RWPE2 (cell line): ENCODE measurements at regions not wholly inside any gene's neighbourhood (a gene's known extent, or its start where the extent isn't known, plus 50 kb on each side); places are given as distances from the start of the nearest gene placed in this dataset.
A peak's percentile ranks its signal among the peaks of the same experiment; 100 is the strongest.
"Not testable (repeated sequence)": the region's sequence is repeated elsewhere in the genome, so short reads cannot be mapped to it uniquely, and the experiment has no call there.

ENCODE experiments used
- ATAC-seq: fragments of 200-7000 bp; cut with Tn5 transposase; 3 replicates; pipeline ENCODE4 v1.9.1; 2021; ENCODE audit warnings: low read depth
- DNase-seq: peaks from one replicate; pipeline ENCODE4 v3.0.0-alpha.2; 2020; ENCODE audit warnings: low spot score
- H3K27ac ChIP-seq: fragments of 450-650 bp; 2 replicates; pipeline ENCODE4 v1.5.1; 2017; ENCODE audit warnings: mild to moderate bottlenecking; ENCODE audit not compliant: poor library complexity, severe bottlenecking
- H3K27me3 ChIP-seq: fragments of 250-450 bp; sonication (Bioruptor Pico); 2 replicates; pipeline ENCODE4 v1.5.1; 2021; ENCODE audit warnings: mild to moderate bottlenecking, moderate library complexity; ENCODE audit not compliant: insufficient read depth, poor library complexity, severe bottlenecking
- H3K36me3 ChIP-seq: fragments of 250-450 bp; sonication (Bioruptor Pico); 2 replicates; pipeline ENCODE4 v1.5.1; 2020; ENCODE audit warnings: low read depth, mild to moderate bottlenecking, moderate library complexity
- H3K4me1 ChIP-seq: fragments of 250-450 bp; sonication (Bioruptor Pico); 2 replicates; pipeline ENCODE4 v1.5.1; 2021; ENCODE audit warnings: mild to moderate bottlenecking, moderate library complexity; ENCODE audit not compliant: insufficient read depth, poor library complexity, severe bottlenecking
- H3K4me3 ChIP-seq: fragments of 250-450 bp; sonication (Bioruptor Pico); 2 replicates; pipeline ENCODE4 v1.5.1; 2021; ENCODE audit warnings: mild to moderate bottlenecking, moderate library complexity; ENCODE audit not compliant: severe bottlenecking
- H3K9me3 ChIP-seq: fragments of 250-450 bp; sonication (Bioruptor Pico); 2 replicates; pipeline ENCODE4 v1.5.1; 2021; ENCODE audit warnings: mild to moderate bottlenecking, moderate library complexity; ENCODE audit not compliant: severe bottlenecking
- TF ChIP-seq, protein P1 (sequence below): fragments of 450-650 bp; IDR thresholded peaks from one replicate; pipeline ENCODE4 v1.5.1; 2017; ENCODE audit warnings: mild to moderate bottlenecking, moderate library complexity; ENCODE audit not compliant: poor library complexity, severe bottlenecking

DNA sequence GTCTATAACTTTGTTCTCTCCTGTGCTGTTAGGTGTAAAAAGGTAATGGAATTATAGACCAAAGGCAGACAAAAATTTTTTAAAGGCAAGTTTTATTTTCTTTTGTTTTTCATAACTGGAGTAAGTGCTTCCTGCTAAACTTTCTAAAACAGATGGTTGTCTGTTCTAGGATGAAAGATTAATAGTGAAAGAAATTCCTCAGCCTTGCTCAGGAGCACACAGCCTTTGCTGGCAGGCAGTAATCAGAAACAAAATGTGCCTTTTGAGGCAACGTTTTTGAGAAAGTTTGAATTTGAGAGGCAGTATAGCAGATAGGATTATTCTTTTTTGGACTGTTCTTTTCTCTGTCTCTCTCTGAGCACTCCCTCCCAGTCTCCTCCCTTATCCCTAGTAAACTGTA, 2749.5 kb downstream of the PCDH9 start:
- H3K27ac ChIP-seq: no peak overlapping the region
- TF ChIP-seq, protein P1, sequence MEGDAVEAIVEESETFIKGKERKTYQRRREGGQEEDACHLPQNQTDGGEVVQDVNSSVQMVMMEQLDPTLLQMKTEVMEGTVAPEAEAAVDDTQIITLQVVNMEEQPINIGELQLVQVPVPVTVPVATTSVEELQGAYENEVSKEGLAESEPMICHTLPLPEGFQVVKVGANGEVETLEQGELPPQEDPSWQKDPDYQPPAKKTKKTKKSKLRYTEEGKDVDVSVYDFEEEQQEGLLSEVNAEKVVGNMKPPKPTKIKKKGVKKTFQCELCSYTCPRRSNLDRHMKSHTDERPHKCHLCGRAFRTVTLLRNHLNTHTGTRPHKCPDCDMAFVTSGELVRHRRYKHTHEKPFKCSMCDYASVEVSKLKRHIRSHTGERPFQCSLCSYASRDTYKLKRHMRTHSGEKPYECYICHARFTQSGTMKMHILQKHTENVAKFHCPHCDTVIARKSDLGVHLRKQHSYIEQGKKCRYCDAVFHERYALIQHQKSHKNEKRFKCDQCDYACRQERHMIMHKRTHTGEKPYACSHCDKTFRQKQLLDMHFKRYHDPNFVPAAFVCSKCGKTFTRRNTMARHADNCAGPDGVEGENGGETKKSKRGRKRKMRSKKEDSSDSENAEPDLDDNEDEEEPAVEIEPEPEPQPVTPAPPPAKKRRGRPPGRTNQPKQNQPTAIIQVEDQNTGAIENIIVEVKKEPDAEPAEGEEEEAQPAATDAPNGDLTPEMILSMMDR: no peak
- no peaks in the 10 kb centered on the region for H3K36me3 ChIP-seq
- H3K27me3 ChIP-seq: no peaks in the 10 kb centered on the region
- DNase-seq (no peak), ATAC-seq (no peak)
- no peak overlapping the region for H3K4me3 ChIP-seq
- no peaks in the 10 kb centered on the region for H3K9me3 ChIP-seq
- no peaks in the 10 kb centered on the region for H3K4me1 ChIP-seq

- TF ChIP-seq, protein P1: no peak
- H3K27me3 ChIP-seq: no peaks in the 10 kb centered on the region
- DNase-seq: no peak
Observed at GRCh38 chr13:64480211-64480610, 2749.9 kb downstream of the PCDH9 start.

DNA sequence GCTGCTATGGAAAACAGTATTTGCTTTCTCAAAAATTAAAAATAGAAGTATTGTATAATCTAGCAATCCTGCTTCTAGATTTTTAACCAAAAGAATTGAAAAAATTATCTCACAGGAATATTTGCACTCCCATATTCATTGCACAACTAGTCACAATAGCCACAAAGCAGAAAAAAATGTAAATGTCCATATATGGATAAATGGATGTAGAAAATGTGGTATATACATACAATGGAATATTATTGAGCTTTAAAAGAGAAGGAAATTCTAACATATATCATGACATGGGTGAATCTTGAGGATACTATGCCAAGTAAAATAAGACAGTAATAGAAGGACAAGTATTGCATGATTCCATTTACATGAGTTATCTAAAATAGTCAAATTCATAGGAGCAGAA, 2753.0 kb downstream of the PCDH9 start:
- ATAC-seq: no peak
- no peak overlapping the region for H3K27ac ChIP-seq
- no peaks in the 10 kb centered on the region for H3K4me1 ChIP-seq
- no peak overlapping the region for H3K4me3 ChIP-seq
- H3K36me3 ChIP-seq: no peaks in the 10 kb centered on the region
- DNase-seq: no peak
- no peaks in the 10 kb centered on the region for H3K27me3 ChIP-seq
- TF ChIP-seq, protein P1: no peak
- H3K9me3 ChIP-seq: no peaks in the 10 kb centered on the region

More at GRCh38 chr13:64480211-64480610, 2749.9 kb downstream of the PCDH9 start:
- Histone ChIP-seq H3K4me1 (no peaks in the 10 kb centered on the region), H3K36me3 (no peaks in the 10 kb centered on the region), H3K4me3 (no peak overlapping the region), H3K27ac (no peak overlapping the region), H3K9me3 (no peaks in the 10 kb centered on the region)
- no peak for ATAC-seq

DNA sequence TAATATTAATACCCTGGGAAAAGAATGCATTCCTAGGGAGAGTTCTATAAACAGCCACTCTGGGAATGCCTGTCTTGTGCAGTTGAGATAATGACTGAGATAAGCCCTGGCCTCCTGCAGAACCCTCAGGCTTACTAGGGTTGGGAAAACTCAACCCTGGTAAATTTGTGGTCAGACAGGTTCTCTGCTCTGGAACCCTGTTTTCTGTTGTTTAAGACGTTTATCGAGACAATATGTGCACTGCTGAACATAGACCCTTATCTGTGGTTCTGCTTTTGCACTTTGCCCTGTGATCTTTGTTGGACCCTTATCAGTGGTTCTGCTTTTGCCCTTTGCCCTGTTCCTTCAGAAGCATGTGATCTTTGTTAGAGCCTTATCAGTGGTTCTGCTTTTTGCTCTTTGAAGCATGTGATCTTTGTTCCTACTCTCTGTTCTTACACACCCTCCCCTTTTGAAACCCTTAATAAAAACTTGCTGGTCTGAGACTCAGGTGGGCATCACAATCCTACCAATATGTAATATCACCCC, 2754.0 kb downstream of the PCDH9 start:
- not testable (repeated sequence) for H3K4me1 ChIP-seq, H3K36me3 ChIP-seq, H3K27me3 ChIP-seq, DNase-seq, H3K9me3 ChIP-seq, H3K27ac ChIP-seq, H3K4me3 ChIP-seq, ATAC-seq

GRCh38 chr13:64471916-64472315, 2758.2 kb downstream of the PCDH9 start:
- H3K27ac ChIP-seq: no peak overlapping the region
- DNase-seq (no peak), ATAC-seq (no peak)
- H3K9me3 ChIP-seq: no peaks in the 10 kb centered on the region
- no peaks in the 10 kb centered on the region for H3K27me3 ChIP-seq
- TF ChIP-seq, protein P1: peak; percentile 66
- H3K4me3 ChIP-seq: no peak overlapping the region
- no peaks in the 10 kb centered on the region for H3K4me1 ChIP-seq
- H3K36me3 ChIP-seq: no peaks in the 10 kb centered on the region
